HG03442 (cell line): ENCODE measurements at regions not wholly inside any gene's neighbourhood (a gene's known extent, or its start where the extent isn't known, plus 50 kb on each side); places are given as distances from the start of the nearest gene placed in this dataset.
"Not testable (repeated sequence)": the region's sequence is repeated elsewhere in the genome, so short reads cannot be mapped to it uniquely, and the experiment has no call there.

Experiments used
- ATAC-seq: cut with Tn5 transposase; IDR thresholded peaks from one replicate; pipeline ENCODE4 v1.9.1; 2021; ENCODE audit warnings: mild to moderate bottlenecking, moderate library complexity; ENCODE audit not compliant: unreplicated experiment

DNA sequence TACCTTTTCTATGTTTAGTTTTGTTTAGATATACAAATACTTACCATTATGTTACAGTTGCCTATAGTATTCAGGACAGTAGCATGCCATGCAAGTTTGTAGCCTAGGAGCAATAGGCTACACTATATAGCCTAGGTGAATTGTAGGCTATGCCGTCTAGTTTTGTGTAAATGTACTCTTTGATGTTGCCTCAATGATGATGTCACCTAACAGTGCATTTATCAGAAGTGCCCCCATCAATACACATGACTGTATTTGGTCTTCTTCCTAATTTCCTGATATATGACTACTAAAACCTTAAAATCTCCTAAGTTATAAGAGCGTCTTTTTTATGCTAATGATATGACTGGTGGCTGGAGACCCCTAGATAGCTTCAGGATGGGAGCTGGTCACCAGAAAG lies 394.4 kb upstream of the STXBP6 start:
- ATAC-seq: no peak

DNA sequence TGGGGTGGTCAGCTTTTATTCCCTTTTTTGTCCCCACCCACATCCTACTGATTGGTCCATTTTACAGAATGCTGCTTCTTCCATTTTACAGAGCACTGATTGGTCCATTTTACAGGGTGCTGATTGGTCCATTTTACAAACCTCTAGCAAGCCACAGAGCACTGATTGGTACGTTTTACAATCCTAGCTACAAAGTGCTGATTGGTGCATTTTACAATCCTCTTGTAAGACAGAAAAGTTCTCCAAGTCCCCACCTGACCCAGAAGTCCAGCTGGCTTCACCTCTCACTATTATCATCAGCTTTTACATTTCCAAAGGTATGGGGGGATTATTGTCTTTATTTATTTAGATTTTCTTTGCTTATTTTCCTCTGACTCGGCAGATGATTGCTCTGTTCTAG lies 390.4 kb upstream of the STXBP6 start:
- not testable (repeated sequence) for ATAC-seq

- no peak for ATAC-seq
Measured at GRCh38 chr14:25436906-25437305, 387.0 kb upstream of the STXBP6 start.

- no peak for ATAC-seq
Measured at GRCh38 chr14:25436288-25436875, 386.4 kb upstream of the STXBP6 start.

GRCh38 chr14:25431211-25432076 lies 381.5 kb upstream of the STXBP6 start:
- ATAC-seq: no peak

GRCh38 chr14:25430808-25431207 lies 380.9 kb upstream of the STXBP6 start:
- ATAC-seq: no peak

DNA sequence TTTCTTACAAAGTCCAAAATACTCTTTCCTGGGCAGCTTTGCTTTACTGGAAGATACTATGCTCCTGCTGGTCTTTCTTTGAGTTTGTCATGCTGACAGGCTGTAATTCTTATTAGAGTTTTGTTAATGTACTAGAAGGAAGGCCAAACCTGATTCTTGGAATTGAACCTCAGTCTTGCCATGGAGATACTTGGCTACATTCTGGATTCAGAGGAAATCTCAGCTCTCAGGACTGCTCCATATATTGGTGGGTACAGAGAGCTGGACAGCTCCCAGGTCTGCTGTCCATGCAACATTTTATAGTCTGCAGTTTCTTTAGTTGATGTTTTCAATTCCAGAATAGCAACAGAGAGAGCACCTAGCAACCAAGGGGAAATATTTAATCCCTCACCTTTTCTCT lies 363.1 kb upstream of the STXBP6 start:
- no peak for ATAC-seq

GRCh38 chr14:25411781-25412757 lies 362.1 kb upstream of the STXBP6 start:
- ATAC-seq: no peak

DNA sequence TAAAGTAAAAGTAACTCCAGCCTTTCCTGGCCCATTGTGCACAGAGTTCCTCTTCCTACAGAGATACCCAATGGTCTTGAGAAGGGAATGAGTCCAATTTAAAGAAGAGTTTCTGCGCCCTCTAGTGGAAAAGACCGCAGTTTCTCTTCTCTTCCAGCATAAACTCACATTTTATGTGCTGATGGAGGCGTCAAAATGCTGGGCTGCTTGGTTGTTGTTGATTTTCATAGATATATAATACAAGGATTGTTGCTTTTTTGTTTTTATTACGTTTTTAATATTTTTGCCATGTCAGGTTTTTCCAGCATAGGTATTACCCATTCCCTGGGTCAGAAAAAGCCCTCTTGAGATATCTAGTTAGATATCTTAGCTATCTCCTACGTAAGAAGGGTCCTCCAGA lies 356.9 kb upstream of the STXBP6 start:
- no peak for ATAC-seq

DNA sequence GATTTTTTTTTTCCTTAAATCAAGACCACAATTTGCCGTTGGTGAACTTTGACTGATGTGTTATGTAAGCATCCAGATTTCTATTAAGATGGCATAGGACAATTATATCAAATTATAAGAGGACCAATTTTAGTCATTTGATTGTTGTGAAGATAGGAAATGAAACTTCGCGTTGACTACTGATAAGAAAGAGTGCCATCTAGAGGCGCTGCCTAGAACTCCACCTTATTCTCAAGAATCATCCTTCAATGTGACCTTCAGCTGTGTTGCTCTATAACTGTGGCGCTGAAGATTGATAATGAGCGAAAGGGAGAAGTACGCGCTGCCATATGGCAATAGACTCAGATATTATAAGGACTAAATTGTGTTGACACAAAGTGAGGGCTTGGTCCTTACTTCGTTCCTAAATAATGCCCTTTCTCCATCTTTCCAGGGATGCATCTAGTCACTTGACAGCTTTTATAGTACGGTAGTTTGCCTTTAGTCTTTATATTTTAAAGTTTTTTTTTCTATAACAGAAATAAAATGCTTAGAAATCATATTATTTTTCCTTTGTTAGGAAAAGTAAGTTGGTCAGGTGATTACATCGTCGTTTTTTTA lies 350.8 kb upstream of the STXBP6 start:
- ATAC-seq: peak; percentile 71

- ATAC-seq: peak; percentile 70
Measured at GRCh38 chr14:25396128-25396527, 346.2 kb upstream of the STXBP6 start.

- no peak for ATAC-seq
Measured at GRCh38 chr14:25394791-25395391, 344.9 kb upstream of the STXBP6 start.

DNA sequence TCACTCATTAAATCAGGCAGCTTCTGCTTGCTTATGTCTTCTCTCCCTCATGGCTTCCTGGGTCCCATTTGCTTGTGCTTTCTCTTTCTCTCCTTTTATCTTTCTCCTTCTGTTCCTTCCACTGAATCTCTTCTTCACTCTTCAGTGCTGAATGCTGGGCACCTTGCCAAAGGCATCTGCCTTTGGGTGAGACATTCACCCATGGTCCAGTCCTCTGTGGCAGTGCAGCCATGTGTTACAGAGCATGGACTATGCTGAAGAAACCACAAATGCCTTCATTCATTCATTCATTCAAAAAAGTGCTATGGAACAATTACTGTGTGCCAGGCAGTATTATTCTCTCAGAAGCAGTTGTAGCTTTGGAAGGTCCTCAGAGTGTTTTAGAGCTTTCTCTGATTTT lies 344.4 kb upstream of the STXBP6 start:
- no peak for ATAC-seq

GRCh38 chr14:25389948-25390347 lies 340.0 kb upstream of the STXBP6 start:
- ATAC-seq: no peak

GRCh38 chr14:25381498-25381897 lies 331.6 kb upstream of the STXBP6 start:
- no peak for ATAC-seq

DNA sequence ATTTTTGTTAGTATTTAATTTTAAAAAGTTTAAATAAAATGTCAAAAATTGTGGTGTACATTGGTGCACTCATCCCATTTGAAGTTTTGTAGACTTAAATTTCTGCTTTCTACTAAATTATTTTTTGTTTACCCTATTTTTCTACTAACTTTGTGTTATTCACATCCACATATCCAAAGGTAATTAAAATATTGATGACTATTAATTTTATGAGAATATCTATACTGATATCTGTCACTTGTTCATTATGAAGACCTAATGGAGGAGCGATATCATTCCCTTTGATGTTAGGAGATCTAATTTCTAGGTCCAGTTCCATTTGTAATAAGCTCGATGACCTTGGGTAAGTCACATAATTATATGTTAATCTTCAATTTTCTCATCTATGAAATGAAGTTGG lies 325.7 kb upstream of the STXBP6 start:
- no peak for ATAC-seq

DNA sequence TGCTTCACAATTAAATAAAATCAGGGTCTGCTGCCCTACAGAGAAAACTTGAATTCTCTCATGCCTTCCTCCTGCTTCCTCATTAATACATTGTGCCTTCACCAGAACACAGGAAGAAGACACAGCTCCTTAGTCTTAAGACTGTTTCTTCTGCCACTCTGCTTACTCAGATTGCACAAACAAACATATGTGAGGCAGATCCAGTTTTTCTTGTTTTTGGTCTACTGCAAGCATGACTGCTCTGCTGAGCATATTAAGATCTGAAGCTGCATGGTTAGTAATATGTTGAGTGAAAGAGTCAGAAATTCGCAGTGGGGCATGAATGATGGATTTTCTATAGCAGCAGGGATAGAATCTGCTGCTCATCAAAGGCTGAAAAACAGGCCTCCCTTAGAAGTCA lies 321.1 kb upstream of the STXBP6 start:
- ATAC-seq: no peak

DNA sequence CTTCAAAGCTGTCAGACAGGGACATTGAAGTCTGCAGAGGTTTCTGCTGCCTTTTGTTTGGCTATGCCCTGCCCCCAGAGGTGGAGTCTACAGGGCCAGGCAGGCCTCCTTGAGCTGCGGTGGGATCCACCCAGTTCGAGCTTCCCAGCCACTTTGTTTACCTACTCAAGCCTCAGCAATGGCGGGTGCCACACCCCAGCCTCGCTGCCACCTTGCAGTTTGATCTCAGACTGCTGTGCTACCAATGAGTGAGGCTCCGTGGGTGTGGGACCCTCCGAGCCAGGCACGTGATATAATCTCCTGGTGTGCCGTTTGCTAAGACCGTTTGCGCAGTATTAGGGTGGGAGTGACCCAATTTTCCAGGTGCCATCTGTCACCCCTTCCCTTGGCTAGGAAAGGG lies 320.1 kb upstream of the STXBP6 start:
- not testable (repeated sequence) for ATAC-seq

DNA sequence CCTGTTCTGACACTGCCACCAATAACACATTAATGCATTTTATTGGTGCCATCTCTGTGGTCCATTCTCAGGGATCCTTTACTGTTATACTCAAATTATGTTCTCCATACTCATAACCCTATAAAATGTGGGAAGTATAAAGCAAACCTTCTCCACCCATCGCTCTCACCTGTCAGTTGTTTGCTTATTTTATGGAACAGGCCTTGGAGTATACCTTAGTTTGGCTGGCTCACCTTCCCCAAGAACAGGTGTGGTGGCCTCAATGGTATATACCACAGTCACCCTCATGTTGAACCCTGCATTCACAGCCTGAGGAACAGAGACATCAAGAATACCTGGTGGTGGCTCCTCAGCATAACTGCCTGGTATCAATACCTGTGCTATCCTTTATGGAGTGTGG lies 308.4 kb upstream of the STXBP6 start:
- no peak for ATAC-seq

- no peak for ATAC-seq
Measured at GRCh38 chr14:25351269-25351668, 301.3 kb upstream of the STXBP6 start.

GRCh38 chr14:25350802-25351201 lies 300.9 kb upstream of the STXBP6 start:
- no peak for ATAC-seq
